ENCODE measurements at regions not wholly inside any gene's neighbourhood (a gene's known extent, or its start where the extent isn't known, plus 50 kb on each side); places are given as distances from the start of the nearest gene placed in this dataset.

DNA sequence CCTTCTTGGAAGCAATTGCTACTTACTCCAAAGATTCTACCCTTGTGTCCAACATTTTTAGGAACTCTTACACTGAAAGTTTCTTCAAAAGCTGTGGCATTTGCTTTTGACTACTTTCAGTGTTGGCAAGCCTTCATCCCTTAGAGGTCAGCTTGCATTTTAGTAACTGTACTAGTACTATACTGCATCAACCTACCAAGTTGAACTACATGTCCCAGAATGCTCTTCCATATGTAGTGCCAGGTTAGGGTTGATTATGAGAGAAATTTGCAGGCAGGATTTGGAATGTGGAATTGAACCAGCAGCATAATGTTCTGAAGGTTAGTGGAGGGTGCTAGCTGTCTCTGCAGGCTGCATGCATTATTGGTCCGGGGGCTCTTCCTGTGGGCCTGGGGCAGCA is 189.9 kb upstream of the FOXN2 start:
- TF ChIP-seq, protein P1, sequence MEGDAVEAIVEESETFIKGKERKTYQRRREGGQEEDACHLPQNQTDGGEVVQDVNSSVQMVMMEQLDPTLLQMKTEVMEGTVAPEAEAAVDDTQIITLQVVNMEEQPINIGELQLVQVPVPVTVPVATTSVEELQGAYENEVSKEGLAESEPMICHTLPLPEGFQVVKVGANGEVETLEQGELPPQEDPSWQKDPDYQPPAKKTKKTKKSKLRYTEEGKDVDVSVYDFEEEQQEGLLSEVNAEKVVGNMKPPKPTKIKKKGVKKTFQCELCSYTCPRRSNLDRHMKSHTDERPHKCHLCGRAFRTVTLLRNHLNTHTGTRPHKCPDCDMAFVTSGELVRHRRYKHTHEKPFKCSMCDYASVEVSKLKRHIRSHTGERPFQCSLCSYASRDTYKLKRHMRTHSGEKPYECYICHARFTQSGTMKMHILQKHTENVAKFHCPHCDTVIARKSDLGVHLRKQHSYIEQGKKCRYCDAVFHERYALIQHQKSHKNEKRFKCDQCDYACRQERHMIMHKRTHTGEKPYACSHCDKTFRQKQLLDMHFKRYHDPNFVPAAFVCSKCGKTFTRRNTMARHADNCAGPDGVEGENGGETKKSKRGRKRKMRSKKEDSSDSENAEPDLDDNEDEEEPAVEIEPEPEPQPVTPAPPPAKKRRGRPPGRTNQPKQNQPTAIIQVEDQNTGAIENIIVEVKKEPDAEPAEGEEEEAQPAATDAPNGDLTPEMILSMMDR (IDR thresholded peaks at IDR 0.05): no peak
- no peaks in the 10 kb centered on the region for H3K4me1 Mint-ChIP-seq (ENCODE audit: low read depth)
- H3K4me3 Mint-ChIP-seq (ENCODE audit: unreplicated experiment): no peak overlapping the region
- H3K36me3 Mint-ChIP-seq (ENCODE audit: low read depth): no peaks in the 10 kb centered on the region
- peaks cover 3% of the 10 kb centered on the region for H3K9me3 Mint-ChIP-seq (ENCODE audit: low read depth)
- H3K27ac Mint-ChIP-seq (ENCODE audit: unreplicated experiment): no peak overlapping the region
- DNase-seq (ENCODE audit: low spot score): no peak
- H3K27me3 Mint-ChIP-seq (ENCODE audit: low read depth): no peaks in the 10 kb centered on the region

DNA sequence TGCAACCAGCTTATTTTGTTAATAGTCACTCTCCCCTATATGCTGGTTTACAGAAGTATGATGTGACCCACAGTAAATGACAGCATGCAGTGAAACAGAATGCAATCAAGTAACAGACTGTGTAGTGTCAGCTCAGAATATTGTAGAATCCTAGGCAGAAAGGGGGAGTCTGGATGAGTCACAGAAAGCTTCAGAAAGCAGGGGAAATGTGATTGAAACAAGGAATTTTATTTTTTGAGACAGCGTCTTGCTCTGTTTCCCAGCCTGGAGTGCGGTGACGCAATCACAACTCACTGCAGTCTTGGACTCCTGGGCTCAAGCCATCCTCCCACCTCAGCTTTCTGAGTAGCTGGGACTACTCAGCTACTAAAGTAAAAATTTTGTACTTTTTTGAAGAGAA is 188.3 kb upstream of the FOXN2 start:
- peaks cover 3% of the 10 kb centered on the region for H3K9me3 Mint-ChIP-seq (ENCODE audit: low read depth)
- no peak overlapping the region for H3K4me3 Mint-ChIP-seq (ENCODE audit: unreplicated experiment)
- no peak overlapping the region for H3K27ac Mint-ChIP-seq (ENCODE audit: unreplicated experiment)
- H3K4me1 Mint-ChIP-seq (ENCODE audit: low read depth): peaks cover 3% of the 10 kb centered on the region
- H3K36me3 Mint-ChIP-seq (ENCODE audit: low read depth): no peaks in the 10 kb centered on the region
- TF ChIP-seq, protein P1 (IDR thresholded peaks at IDR 0.05): no peak
- no peak for DNase-seq (ENCODE audit: low spot score)
- no peaks in the 10 kb centered on the region for H3K27me3 Mint-ChIP-seq (ENCODE audit: low read depth)

DNA sequence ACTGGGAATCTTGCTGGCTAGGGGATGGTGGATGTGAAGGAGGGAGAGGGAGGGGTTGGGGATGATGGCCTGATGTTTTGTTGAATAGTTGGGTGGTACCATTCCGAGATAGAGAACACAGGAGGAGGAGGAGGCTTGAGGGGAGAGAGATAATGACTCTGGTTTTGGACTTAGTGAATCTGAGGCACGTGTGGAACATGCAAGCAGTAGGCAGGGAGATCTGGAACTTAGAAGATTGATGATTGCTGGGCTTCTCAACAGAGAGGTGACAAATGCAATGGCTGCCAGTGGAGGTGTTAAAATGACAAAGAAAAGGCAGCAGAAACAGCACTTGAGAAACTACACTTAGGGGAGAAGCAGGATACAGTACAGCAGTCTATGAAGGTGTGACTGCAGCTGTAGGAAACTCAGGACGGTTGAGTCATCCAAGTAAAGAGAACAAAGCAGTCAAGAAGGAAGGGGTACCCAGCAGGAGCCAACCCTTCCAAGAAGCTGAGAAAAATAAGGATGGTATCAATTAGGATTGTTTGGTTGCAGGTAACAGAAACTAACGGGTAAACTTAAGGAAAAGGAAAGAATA is 186.8 kb upstream of the FOXN2 start:
- DNase-seq (ENCODE audit: low spot score): no peak
- H3K36me3 Mint-ChIP-seq (ENCODE audit: low read depth): no peaks in the 10 kb centered on the region
- H3K27ac Mint-ChIP-seq (ENCODE audit: unreplicated experiment): no peak overlapping the region
- no peaks in the 10 kb centered on the region for H3K27me3 Mint-ChIP-seq (ENCODE audit: low read depth)
- H3K9me3 Mint-ChIP-seq (ENCODE audit: low read depth): peaks cover 3% of the 10 kb centered on the region
- TF ChIP-seq, protein P1 (IDR thresholded peaks at IDR 0.05): no peak
- peaks cover 16% of the 10 kb centered on the region for H3K4me1 Mint-ChIP-seq (ENCODE audit: low read depth)
- no peak overlapping the region for H3K4me3 Mint-ChIP-seq (ENCODE audit: unreplicated experiment)

DNA sequence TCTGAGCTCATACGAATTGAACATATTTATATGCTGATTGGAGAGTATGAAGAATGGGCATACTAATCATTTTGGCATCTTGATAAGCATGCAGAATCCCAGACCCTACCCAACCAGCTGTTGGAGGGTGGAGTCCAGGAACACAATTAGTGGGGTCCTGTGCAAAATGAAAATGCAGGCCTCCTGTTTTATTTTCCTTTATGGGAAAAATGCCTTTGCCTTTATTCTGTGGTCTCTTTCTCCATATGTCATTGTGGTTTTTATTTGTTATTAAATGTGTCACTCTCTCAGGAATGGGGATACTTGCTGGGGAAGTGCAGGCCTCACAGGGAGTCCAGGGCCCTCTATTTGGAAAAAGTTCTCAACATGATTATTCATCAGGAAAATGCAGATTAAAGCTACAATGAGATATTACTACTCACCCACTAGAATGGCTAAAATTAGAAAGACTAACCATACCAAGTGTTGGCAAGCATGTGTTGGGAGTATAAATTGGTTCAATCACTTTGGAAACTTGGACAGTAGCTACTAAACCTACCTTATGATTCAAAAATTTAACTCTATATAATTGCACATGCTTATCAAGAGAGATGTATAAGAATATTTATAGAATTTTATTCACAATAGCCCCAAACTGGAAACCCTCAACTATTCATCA is 185.1 kb upstream of the FOXN2 start:
- Mint-ChIP-seq H3K9me3 (ENCODE audit: low read depth) (peaks cover 3% of the 10 kb centered on the region), H3K4me3 (ENCODE audit: unreplicated experiment) (no peak overlapping the region), H3K4me1 (ENCODE audit: low read depth) (peaks cover 16% of the 10 kb centered on the region), H3K27me3 (ENCODE audit: low read depth) (no peaks in the 10 kb centered on the region), H3K36me3 (ENCODE audit: low read depth) (no peaks in the 10 kb centered on the region), H3K27ac (ENCODE audit: unreplicated experiment) (no peak overlapping the region)
- no peak for DNase-seq (ENCODE audit: low spot score)
- TF ChIP-seq, protein P1 (IDR thresholded peaks at IDR 0.05): no peak

DNA sequence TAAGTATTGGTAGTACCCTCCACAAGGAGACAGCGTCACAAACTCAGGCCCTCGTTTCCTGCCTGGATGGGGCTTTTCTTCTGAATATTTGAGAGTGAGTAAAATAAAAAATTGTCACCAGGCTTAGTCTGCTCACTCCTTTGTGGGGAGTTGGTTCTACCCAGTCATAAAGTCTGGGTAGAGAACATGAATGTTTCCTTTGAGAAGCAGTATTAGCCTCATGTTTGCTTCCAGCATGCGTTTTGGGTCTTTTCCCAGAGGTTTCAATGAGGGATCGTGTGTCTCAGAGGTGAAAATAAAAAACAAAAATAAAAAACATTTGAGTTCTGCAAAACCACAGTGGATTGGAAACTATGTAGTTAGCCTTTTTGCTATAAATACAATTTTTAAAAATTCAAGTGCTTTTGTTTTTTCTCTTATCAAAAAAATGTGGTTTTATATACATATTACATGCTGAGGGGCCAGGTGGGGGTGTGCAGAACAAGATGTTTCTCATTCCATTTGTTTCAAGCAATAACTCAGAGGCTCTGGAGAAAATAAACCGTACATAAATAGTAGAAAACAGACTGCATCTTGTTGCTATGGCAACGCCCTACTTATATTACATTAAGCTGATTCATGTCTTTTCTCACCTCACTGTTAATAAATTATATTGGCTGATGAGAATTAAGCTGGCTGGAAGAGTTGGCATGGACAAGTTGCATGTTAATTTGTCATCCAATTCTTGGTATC is 182.8 kb upstream of the FOXN2 start:
- H3K9me3 Mint-ChIP-seq (ENCODE audit: low read depth): peaks cover 8% of the 10 kb centered on the region
- no peak for DNase-seq (ENCODE audit: low spot score)
- peak overlapping the region; percentile 47 for H3K27ac Mint-ChIP-seq (ENCODE audit: unreplicated experiment)
- H3K4me1 Mint-ChIP-seq (ENCODE audit: low read depth): peaks cover 16% of the 10 kb centered on the region
- no peaks in the 10 kb centered on the region for H3K36me3 Mint-ChIP-seq (ENCODE audit: low read depth)
- H3K27me3 Mint-ChIP-seq (ENCODE audit: low read depth): no peaks in the 10 kb centered on the region
- no peak overlapping the region for H3K4me3 Mint-ChIP-seq (ENCODE audit: unreplicated experiment)
- TF ChIP-seq, protein P1 (IDR thresholded peaks at IDR 0.05): no peak
